GM21390 (cell line): ENCODE measurements at regions not wholly inside any gene's neighbourhood (a gene's known extent, or its start where the extent isn't known, plus 50 kb on each side); places are given as distances from the start of the nearest gene placed in this dataset.
"Not testable (repeated sequence)": the region's sequence is repeated elsewhere in the genome, so short reads cannot be mapped to it uniquely, and the experiment has no call there.

ENCODE experiments used
- ATAC-seq: cut with Tn5 transposase; IDR thresholded peaks from one replicate; pipeline ENCODE4 v1.9.1; 2021; ENCODE audit not compliant: unreplicated experiment

- ATAC-seq: no peak
Measured at GRCh38 chr7:26958834-26959233, 94.4 kb upstream of the SKAP2 start.

- ATAC-seq: no peak
Measured at GRCh38 chr7:26955516-26955915, 91.1 kb upstream of the SKAP2 start.

GRCh38 chr7:26954951-26955350, 90.6 kb upstream of the SKAP2 start:
- no peak for ATAC-seq

GRCh38 chr7:26951407-26951950, 87.1 kb upstream of the SKAP2 start:
- no peak for ATAC-seq

GRCh38 chr7:26950889-26951288, 86.5 kb upstream of the SKAP2 start:
- no peak for ATAC-seq

GRCh38 chr7:26949319-26949718, 84.9 kb upstream of the SKAP2 start:
- no peak for ATAC-seq

- no peak for ATAC-seq
Measured at GRCh38 chr7:26948617-26949118, 84.3 kb upstream of the SKAP2 start.

GRCh38 chr7:26944501-26945358, 80.3 kb upstream of the SKAP2 start:
- no peak for ATAC-seq

GRCh38 chr7:26937939-26938623, 73.7 kb upstream of the SKAP2 start:
- ATAC-seq: no peak

GRCh38 chr7:26937306-26937705, 72.9 kb upstream of the SKAP2 start:
- no peak for ATAC-seq

GRCh38 chr7:26932616-26933015, 68.2 kb upstream of the SKAP2 start:
- not testable (repeated sequence) for ATAC-seq

GRCh38 chr7:26930845-26931244, 66.5 kb upstream of the SKAP2 start:
- no peak for ATAC-seq

GRCh38 chr7:26930201-26930600, 65.8 kb upstream of the SKAP2 start:
- no peak for ATAC-seq

GRCh38 chr7:26928703-26929347, 64.4 kb upstream of the SKAP2 start:
- ATAC-seq: no peak

GRCh38 chr7:26925768-26926167, 61.4 kb upstream of the SKAP2 start:
- no peak for ATAC-seq

GRCh38 chr7:26924149-26924767, 59.9 kb upstream of the SKAP2 start:
- ATAC-seq: no peak

GRCh38 chr7:26919906-26920493, 55.6 kb upstream of the SKAP2 start:
- ATAC-seq: no peak

- ATAC-seq: no peak
Measured at GRCh38 chr7:26918241-26918640, 53.9 kb upstream of the SKAP2 start.

GRCh38 chr7:26916779-26917320, 52.5 kb upstream of the SKAP2 start:
- no peak for ATAC-seq

GRCh38 chr7:26916336-26916735, 51.9 kb upstream of the SKAP2 start:
- ATAC-seq: no peak
